GM21529 (cell line): ENCODE measurements at regions not wholly inside any gene's neighbourhood (a gene's known extent, or its start where the extent isn't known, plus 50 kb on each side); places are given as distances from the start of the nearest gene placed in this dataset.

Source experiments
- ATAC-seq: cut with Tn5 transposase; IDR thresholded peaks from one replicate; pipeline ENCODE4 v1.9.1; 2021; ENCODE audit not compliant: unreplicated experiment

DNA sequence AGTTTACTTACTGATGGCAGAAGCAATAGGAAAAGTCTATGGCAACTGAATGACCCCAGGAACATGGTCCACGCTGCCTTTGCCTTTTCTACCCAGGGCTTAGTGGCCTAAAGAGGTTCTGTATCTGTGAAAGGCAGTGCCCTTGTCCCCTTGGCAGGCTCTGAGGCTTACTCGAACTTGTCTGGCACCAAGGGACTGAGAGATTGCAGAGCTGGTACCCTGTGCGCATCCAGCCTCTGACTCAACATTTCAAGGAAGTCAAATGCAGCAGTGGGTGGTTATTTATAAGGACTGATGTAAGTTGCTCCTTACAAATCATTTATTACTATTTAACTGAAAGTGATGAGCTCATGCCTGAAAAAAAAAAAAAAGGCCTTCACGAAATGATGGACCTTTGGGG lies 299.9 kb upstream of the MYOCD start:
- ATAC-seq: no peak

DNA sequence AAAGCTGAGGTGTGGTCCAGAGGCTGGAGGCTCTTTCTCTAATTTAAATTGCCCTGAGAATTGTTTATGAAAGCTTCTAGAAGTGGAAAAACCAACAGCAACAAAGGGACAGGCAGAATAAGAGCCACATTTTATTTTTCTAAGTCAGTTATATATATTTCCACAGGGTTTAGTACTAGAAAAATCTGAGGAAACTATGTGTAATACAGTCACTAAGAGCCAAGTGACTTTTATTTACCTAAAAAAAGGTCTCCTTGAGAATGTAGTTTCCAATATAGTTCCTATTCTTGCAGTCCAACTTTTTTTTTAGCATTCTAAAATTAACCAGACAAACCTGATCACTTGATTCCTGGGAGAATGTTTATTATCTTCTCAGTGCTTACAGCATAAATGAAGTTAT lies 296.6 kb upstream of the MYOCD start:
- ATAC-seq: no peak

DNA sequence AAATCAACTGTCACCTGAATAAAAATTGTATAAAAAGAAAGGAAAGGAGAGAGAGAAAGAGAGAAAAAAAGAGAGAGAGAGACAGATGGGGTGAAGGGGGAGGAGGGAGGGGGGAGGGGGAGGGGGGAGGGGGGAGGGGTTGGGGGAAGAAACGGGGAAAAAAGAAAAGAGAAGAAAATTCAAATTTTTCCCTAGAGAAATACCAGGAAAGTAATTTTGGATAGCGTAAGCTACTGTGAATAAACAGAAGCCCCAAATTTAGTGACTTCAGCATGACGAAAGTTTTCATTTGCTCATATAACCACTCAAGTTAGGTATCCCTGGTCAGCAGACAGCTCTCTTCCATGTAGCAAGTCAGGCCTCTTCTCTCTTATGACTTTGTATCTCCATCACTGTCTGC lies 289.4 kb upstream of the MYOCD start:
- ATAC-seq: no peak

DNA sequence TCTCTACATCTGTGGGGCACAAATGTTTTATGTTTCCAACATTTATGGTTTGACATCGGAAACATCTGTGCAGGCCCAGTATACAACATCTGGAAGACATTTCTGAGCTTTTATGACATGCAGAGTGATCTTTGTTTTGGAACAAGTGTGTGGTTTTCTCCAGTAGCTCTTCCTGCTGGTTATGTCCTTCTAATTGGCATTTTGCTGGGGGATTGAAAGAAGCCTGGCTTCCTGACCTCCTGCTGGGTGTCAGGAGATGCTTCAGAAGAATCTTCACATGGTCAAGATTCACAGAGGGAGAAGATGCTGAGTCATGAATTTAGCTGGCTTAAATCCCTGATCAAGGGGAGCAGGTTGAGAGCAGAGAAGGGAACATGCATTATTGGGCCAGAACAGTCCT lies 279.5 kb upstream of the MYOCD start:
- no peak for ATAC-seq

DNA sequence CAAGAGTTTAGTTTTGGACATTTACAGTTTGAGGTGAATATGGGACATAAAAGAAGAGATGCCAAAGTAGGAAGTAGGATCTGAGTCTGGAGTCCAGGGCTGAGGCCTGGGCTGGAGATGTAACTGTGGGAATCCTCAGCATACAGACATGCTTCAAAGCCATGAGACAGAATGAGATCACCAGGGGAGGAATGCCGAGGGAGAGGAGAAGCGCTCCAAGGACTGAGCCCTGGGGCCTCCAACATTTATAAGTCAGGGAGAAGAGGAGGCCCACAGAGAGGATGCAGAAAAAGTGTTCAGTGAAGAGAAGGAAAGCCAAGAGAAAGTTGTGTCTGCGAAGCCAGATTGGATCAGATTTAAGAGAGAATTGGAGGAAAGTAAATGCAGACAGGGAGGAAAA lies 277.5 kb upstream of the MYOCD start:
- no peak for ATAC-seq

DNA sequence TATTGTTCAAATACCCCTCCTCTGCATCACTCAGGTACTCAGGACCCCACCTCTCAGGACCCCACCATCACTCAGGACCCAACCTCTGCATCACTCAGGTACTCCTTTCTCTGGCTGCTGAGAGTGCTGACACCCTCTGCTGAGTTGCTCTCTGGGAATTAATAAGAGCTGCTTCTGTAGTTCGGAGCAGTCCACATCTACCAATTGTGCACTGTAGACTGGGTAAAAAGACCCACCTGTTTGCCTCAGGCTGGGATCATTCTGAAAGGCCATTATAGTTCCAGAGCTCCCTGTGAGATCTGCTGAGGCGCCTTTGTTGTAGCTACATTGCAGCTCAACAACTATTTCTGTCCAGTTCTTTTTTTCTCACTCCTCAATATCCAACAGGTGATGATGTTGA lies 276.3 kb upstream of the MYOCD start:
- no peak for ATAC-seq

DNA sequence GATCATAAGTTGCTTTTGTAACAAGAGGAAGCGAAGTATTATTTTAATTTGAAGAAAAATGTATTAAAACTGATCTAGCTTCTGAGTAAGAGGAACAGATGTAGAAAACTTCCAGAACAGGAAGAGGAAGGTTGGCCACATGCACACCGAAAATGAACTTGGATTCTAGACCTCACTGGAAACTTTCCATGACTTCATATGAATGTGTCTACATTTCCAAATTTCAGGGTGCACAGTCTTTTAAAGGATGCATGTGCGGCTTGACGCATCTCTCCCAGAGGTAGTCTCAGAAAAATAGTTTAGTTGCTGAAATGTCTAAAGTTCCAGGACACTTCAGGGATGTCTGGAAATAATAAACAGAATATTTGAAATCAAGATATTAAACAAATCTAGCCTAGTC lies 275.1 kb upstream of the MYOCD start:
- ATAC-seq: no peak

DNA sequence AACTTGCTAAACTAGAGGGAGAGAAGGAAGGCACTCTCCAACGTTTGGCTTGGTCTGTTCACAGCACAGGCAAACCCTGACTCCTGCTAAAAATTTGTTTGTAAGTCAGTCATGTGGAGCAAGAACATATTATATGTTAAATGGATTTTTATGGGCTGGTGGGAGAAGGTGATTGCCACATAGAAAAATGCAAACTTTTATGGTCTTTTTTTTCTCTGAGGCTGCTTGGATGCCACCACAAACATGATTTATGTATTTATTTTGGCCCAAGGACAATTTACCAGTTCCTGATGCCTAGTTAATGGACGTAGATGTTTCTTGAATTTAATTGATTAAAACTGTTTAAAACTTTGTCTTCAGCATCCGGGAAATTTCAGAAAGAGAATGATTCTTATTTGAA lies 274.2 kb upstream of the MYOCD start:
- no peak for ATAC-seq

DNA sequence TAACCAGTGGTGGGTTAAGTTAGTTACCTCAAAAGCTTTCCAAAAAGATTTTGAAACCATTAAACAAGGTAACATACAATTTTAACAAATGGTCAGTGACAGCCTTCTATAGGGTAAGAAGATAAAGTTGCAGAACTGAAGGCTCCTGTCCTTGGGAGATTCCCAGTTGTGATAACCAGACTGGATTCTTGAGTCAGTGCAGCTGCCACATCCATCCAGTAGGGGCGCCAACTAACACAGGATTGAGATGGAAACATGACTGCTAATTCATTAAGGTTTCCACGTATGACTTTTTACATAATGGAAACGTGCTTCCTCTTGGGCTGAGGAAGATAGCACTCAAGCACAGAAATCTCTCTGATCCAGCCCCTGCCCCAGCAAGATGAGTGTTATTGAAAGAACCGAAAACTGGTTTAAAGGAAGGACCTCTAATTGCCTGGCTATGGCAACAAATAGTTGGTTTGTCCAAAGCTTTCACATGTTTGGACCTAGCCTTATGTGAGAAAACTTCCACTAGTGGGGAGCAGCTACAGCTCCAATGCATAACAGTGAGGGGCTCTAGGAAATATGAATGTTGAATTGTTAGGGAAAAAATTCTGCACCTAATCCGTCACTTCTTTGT lies 269.8 kb upstream of the MYOCD start:
- ATAC-seq: peak; percentile 49

DNA sequence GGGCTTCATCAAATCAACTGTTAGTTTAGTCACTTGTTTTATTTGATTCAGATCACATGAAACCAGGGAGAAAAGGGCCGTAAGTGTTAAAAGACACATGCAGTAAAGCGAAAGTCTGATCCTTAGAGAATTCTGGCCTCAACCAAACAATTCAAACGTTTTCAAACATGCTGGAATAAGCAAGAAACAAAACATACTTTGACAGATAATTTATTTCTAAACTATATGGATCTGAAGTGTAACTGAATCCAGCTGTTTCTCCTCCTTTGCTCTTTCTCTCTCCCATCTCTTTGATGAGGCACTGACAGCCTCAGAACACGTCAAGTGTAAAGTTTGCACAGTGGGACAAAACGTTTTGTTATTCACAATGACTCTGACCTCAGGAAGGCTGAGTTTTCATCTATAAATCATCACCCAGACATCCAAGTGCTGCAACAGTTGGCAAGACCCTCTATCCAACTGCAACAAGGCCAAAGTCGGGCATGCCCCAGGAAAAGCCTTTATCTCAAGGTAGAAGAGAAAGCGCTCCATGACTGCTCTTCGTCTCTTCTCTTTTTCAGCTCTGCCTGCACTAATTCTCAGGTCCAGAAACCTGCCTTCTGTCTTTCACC lies 267.1 kb upstream of the MYOCD start:
- no peak for ATAC-seq

DNA sequence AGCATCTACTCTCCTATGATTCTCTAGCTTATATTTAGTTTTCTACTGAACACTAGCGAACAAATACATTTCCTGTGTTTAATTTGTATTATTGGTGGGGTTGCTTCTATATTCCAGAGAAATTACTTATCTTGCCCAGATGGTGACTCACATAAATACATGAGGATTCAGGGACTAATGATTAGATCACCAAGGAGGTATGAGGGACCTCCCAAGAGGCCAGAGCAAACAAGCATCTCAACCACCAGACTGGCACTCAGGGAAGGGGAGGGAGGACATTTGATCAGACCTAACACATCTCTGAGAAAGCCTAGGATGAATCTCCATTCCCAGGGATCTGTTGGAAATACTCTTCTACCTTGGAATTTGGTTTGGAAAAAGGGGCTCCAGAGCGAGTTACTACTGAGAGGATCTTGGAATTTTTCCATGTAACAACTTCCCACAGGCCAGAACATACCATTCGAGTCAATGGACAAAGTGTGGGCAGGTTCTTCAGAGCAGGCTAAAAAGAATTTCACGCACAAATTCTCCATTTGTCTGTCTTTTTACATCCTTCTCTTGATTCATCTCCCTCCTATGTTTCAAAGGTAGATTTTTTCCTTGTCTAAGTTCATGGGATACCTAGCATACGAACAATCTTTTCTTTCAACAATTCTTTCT lies 262.6 kb upstream of the MYOCD start:
- ATAC-seq: no peak

DNA sequence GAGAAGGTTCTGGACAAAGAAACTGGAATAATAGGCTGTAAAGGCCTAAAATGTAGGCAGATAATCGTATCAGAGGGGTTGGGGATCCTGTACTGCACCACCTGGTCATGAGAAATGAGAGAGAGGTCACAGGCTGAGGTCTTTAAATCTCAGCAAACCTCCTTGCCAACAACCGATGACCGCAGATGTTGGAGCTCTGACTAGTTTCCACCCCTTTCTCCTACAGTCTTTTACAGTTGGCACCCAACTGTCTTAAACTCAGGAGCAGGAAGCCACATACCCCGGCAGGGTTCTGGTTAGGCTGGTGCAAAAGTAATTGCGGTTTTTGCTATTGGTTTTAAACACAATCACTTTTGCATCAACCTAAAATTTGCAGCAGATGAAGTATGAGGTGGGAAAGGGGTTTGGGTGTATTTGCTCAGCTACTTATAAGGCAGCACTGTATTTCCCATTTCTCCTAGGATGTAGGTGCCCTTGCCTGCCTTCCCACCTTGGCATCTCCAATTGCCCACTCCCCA lies 261.8 kb upstream of the MYOCD start:
- ATAC-seq: no peak

DNA sequence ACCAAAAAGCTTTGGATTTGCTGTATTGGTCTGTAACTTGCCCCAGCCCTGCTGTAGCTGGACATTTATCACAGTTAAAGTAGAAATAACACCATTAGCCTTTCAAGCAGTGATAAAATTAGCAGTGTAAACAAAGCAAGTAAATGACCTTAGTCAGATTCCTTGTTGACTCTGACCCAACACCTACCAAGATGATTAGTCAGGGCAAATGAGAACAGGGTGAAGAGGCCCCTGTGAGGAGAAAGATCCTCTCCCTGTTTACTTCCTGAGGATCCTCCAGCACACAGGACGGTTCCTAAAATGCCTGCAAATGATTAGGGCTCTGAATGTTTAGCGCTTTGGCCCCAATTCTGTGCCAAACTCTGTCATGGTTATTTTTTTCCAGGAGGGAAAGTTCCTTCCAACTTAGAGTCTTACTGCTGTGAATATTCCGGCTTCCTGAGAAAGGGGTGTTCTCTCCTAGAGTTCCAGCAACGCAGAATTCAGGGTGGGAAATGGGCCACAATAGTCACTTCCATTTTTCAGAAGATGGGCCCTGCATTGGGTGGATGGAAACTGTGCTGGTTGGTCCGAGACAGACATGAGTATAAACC lies 259.0 kb upstream of the MYOCD start:
- no peak for ATAC-seq

DNA sequence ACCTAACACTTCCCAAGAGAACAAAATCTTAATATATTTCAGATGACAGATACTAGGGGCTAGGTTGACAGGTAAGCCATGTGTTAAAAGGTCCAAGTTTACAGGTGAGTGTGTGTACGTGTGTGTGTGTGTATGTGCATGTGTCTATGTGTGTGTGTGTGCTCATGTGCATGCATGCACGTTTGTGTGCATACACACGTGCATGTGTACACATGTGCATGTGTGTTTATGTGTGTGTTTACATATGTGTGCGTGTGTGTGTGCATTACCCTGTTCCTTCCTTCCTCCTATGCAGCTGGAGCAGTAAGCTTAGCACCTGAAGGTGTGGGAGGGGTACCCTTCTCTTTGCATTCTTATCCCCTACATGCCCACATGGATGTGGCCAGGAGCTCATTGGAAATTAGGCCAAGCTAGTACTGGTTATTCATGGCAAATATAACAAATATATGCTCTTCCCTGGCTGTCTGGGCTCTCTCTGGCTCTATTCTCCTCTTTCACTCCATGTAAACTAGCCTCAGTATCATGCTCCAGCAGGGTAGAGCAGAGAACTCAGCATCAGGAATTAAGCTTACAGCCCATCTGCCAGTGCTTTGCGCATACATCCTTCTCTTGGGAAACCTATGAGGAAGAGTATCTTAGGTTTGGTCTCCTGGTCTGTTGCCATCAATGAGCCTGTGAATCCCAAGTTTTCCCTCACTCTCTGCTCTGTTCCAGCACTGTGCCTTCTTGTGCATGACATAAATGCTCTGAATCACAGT lies 258.0 kb upstream of the MYOCD start:
- no peak for ATAC-seq

DNA sequence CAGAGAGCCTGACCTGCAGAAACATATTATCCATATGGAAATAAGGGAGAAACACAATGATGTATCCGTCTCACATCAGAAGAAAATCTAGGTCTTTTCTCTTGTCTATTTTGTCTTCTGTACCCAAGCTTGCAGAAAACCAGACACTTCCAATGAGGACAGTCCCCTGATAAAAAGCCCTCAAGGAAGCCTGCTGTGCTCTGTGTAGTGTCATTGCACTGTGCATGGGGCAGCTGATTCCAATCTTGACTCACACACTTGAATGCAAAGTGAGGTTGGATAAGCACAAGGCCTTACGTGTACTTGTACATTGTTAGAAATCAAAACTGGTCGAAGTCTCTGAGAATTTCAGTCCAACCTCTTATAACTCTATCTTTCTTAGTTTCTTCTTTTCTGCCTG lies 256.6 kb upstream of the MYOCD start:
- no peak for ATAC-seq

DNA sequence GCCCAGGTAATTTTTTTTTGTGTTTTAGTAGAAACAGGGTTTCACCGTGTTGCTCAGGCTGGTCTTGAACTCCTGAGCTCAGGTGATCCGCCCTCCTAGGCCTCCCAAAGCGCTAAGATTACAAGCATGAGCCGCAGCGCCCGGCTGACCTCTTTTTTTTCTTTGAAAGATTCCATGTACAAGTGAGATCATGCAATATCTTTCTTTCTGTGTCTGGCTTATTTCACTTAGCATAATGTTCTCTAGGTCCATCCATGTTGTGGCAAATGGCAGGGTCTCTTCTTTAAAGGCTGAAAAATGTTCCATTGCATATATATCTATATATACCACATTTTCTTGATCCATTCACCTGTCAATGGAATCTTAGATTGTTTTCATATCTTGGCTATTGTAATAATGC lies 255.0 kb upstream of the MYOCD start:
- no peak for ATAC-seq

DNA sequence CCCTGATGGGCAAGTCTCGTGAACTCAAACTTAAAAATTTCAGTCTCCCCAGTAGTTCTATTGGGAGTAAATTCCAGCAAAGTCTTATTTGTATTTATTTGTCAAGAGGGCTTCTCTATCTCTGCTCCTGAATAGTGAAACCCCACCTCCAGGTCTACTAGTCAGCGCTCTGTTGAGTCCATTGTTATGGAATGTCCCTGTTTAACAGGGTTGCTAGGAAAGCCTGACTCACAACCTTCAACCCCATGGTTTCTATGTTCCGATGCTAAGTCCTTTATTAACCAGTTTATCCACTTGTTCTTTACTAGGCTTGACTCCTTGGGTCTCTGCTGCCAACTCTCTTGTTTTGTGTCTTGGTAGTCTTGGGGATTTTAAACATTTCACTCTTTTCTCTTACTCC lies 250.7 kb upstream of the MYOCD start:
- no peak for ATAC-seq

DNA sequence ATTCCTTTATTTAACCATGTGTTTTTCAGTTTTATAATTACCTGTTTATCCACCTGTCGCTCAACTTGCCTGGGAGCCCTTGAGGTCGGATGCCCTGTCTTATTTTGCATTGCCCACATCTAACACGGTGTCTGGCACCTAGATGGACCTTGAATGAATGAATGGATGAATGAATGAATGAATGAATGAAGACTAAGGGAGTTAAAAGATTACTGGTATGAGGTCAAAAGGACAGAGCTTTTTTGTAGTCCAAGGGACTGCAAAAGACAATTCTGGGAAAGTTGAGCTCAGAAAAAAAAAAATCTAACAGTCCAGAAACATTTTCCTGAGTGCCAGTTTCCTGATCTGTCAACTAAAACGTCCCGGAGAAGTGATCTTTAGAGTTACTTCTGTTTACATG lies 244.6 kb upstream of the MYOCD start:
- no peak for ATAC-seq

DNA sequence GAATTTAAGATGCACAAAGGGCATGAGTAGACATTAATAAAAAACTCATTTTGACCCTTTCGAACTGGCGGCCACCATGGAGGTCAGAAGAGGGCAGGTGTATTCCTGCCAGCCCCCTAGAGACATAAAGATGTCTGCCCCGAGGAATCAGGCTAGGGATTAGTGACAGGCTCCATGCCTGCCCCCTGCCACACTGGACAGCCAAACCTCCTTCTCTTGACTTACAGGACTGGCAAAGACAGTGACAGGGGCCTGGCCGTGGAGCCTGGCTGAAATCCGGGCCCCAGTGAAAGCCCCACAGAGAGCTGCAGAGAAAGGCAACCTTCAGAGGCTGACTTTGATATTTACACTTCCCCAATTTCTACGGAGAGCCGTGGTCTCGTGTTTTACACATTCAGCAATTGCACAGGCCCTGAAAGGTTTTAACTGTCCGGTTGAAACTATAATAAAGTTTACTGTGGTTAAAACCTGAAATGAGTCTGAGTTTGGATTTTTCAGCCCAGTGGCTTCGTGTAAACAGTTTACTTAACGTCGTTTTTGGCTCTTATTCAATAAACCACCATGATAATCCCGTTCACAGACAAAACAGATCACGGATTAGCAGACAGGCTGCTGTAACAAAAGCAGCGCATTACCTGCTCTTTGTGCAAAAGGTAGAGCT lies 243.9 kb upstream of the MYOCD start:
- ATAC-seq: peak; percentile 76

DNA sequence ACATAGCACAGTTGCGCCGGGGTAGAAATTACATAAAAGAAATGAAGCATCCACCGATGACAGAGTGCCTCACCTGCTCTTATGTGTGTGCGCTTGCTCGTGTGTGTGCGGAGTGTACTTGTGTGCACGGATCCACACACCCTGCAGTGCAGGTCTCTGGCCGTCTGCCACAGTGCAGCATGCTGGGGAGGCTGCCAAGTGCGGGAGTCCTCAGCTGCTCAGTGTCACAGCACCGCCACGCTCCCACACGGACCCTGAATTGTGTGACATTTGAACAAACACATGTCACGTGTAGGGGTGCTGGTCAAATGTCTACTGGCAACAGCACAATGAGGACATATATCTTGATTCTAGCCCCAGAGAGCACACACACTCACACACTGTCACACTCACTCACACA lies 243.0 kb upstream of the MYOCD start:
- no peak for ATAC-seq

DNA sequence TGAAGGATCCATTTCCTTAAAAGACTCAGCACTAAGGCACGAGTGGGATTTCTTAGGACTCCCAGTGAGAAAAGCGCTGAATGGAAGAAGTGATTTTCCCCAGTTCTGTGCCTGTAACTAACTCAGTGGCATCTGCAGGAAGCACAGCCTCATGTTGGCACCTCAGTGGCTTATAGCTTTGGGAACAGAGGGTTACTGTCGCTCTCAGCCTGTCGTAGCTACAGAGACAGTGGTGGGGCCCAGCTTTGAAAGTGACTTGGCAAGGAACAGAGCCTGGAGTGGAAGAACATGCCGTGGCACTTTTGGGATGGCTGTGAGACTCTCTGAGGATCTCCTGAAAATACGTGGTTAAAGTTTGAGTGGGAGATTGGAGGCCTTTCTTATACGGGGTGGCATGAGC lies 242.4 kb upstream of the MYOCD start:
- ATAC-seq: no peak
